MM.1S (cell line): ENCODE measurements at regions not wholly inside any gene's neighbourhood (a gene's known extent, or its start where the extent isn't known, plus 50 kb on each side); places are given as distances from the start of the nearest gene placed in this dataset.

ENCODE experiments used
- EZH2phosphoT487 ChIP-seq: fragments of 300-600 bp; sonication (generic); IDR thresholded peaks from 2 replicates; pipeline ENCODE4 v1.6.1; 2018; ENCODE audit warnings: antibody characterized with exemption, low read length
- TF ChIP-seq, protein P1 (sequence below): fragments of 300-600 bp; sonication (generic); IDR thresholded peaks from 2 replicates; pipeline ENCODE4 v1.5.1; 2016; ENCODE audit warnings: antibody characterized with exemption, low read length, mixed read lengths

DNA sequence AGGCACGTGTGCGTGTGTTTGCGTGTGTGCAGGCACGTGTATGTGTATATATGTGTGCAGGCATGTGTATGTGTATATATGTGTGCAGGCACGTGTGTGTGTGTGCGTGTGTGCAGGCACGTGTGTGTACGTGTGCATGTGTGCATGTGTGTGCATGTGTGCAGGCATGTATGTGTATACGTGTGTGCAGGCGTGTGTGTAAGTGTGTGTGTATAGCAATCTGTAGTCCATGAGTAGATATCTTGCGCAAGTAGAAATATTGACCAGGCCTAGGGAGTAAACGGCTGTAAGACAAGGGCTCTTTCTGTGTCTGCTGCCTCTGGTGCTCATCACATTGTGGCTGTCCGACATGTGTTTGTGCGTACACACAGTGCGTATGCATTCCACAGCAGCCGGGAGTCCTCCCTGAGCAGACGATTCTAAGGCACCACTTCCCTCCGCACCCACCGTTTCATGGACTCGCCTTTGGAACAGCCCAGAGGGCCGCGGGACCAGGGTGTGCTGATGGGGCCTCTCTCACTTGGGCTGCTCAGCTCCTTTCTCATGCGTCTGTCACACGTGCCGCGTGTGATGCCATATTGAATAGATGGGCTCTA is 167.6 kb downstream of the ERMARD start:
- TF ChIP-seq, protein P1, sequence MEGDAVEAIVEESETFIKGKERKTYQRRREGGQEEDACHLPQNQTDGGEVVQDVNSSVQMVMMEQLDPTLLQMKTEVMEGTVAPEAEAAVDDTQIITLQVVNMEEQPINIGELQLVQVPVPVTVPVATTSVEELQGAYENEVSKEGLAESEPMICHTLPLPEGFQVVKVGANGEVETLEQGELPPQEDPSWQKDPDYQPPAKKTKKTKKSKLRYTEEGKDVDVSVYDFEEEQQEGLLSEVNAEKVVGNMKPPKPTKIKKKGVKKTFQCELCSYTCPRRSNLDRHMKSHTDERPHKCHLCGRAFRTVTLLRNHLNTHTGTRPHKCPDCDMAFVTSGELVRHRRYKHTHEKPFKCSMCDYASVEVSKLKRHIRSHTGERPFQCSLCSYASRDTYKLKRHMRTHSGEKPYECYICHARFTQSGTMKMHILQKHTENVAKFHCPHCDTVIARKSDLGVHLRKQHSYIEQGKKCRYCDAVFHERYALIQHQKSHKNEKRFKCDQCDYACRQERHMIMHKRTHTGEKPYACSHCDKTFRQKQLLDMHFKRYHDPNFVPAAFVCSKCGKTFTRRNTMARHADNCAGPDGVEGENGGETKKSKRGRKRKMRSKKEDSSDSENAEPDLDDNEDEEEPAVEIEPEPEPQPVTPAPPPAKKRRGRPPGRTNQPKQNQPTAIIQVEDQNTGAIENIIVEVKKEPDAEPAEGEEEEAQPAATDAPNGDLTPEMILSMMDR, result no peak
- no peak for TF ChIP-seq EZH2phosphoT487
